WTC11 (cell line): ENCODE measurements at regions not wholly inside any gene's neighbourhood (a gene's known extent, or its start where the extent isn't known, plus 50 kb on each side); places are given as distances from the start of the nearest gene placed in this dataset.

Experiments used
- ATAC-seq: fragments of 200-7000 bp; cut with Tn5 transposase; 2 replicates; pipeline ENCODE4 v1.10.0; 2021; ENCODE audit warnings: mild to moderate bottlenecking, moderate library complexity
- CTCF ChIA-PET: fragments of 300-600 bp; sonication (Branson Sonifier 250); formaldehyde crosslinking; loops from one replicate; lab custom pipeline; 2021; ENCODE audit warnings: antibody characterized with exemption; lab: Charles Lee
- POLR2A ChIA-PET: fragments of 350-600 bp; sonication (Branson Sonifier 250); formaldehyde crosslinking; loops from one replicate; lab custom pipeline; 2021; ENCODE audit warnings: antibody characterized with exemption; lab: Charles Lee
- DNase-seq: peaks from one replicate; pipeline ENCODE4 v3.0.0; 2021; ENCODE audit warnings: low spot score
- H3K27ac Mint-ChIP-seq: 2 replicates; pipeline ENCODE4 v1.8.0; 2021; ENCODE audit warnings: mixed read lengths
- H3K27me3 Mint-ChIP-seq: 2 replicates; pipeline ENCODE4 v1.8.0; 2021; ENCODE audit warnings: low read depth, mild to moderate bottlenecking, moderate library complexity, mixed read lengths
- H3K36me3 Mint-ChIP-seq: 2 replicates; pipeline ENCODE4 v1.8.0; 2021; ENCODE audit warnings: mixed read lengths
- H3K4me1 Mint-ChIP-seq: 2 replicates; pipeline ENCODE4 v1.8.0; 2022; ENCODE audit warnings: mixed read lengths
- H3K4me3 Mint-ChIP-seq: 2 replicates; pipeline ENCODE4 v1.8.0; 2021; ENCODE audit warnings: mild to moderate bottlenecking, moderate library complexity, mixed read lengths
- H3K9me3 Mint-ChIP-seq: 2 replicates; pipeline ENCODE4 v1.8.0; 2021; ENCODE audit warnings: mixed read lengths
- GRHL2 ChIP-seq: fragments of 250-450 bp; sonication (Bioruptor Pico); IDR thresholded peaks from 2 replicates; pipeline ENCODE4 v1.8.0; 2022; ENCODE audit warnings: mild to moderate bottlenecking, moderate library complexity; ENCODE audit not compliant: insufficient replicate concordance, severe bottlenecking
- JAZF1 ChIP-seq: fragments of 250-450 bp; sonication (Bioruptor Pico); IDR thresholded peaks from 2 replicates; pipeline ENCODE4 v1.9.0; 2021; ENCODE audit warnings: moderate library complexity, mild to moderate bottlenecking, inconsistent platforms
- MXD4 ChIP-seq: fragments of 250-450 bp; sonication (Bioruptor Pico); IDR thresholded peaks from 2 replicates; pipeline ENCODE4 v1.8.0; 2021; ENCODE audit warnings: mild to moderate bottlenecking, moderate library complexity, borderline replicate concordance
- NFYB ChIP-seq: sonication (generic); formaldehyde crosslinking; conservative IDR thresholded peaks from 2 replicates; pipeline ENCODE4 v1.8.0; 2022; ENCODE audit warnings: low read depth, missing genetic modification reagents
- RELA ChIP-seq: sonication (generic); formaldehyde crosslinking; IDR thresholded peaks from 2 replicates; pipeline ENCODE4 v1.8.1; 2022; ENCODE audit warnings: missing genetic modification reagents, mild to moderate bottlenecking, borderline replicate concordance
- SMAD3 ChIP-seq: sonication (generic); formaldehyde crosslinking; IDR thresholded peaks from 2 replicates; pipeline ENCODE4 v1.8.0; 2022; ENCODE audit warnings: missing genetic modification reagents, mild to moderate bottlenecking, borderline replicate concordance
- SP1 ChIP-seq: sonication (generic); formaldehyde crosslinking; conservative IDR thresholded peaks from 2 replicates; pipeline ENCODE4 v1.8.1; 2022; ENCODE audit warnings: missing genetic modification reagents
- TEAD4 ChIP-seq: sonication (generic); formaldehyde crosslinking; IDR thresholded peaks from 2 replicates; pipeline ENCODE4 v1.8.0; 2022; ENCODE audit warnings: mild to moderate bottlenecking, missing genetic modification reagents
- ZNF121 ChIP-seq: sonication (generic); formaldehyde crosslinking; IDR thresholded peaks from 2 replicates; pipeline ENCODE4 v1.8.0; 2023; ENCODE audit warnings: missing genetic modification reagents
- ZNF232 ChIP-seq: sonication (generic); formaldehyde crosslinking; IDR thresholded peaks from 2 replicates; pipeline ENCODE4 v1.8.0; 2022; ENCODE audit warnings: mild to moderate bottlenecking, missing genetic modification reagents
- TF ChIP-seq, protein P1 (sequence below): sonication (generic); formaldehyde crosslinking; IDR thresholded peaks from 2 replicates; pipeline ENCODE4 v1.8.0; 2022; ENCODE audit warnings: mild to moderate bottlenecking, missing genetic modification reagents
- TF ChIP-seq, protein P2 (sequence below): fragments of 250-450 bp; sonication (Bioruptor Pico); IDR thresholded peaks from 2 replicates; pipeline ENCODE4 v1.9.0; 2021; ENCODE audit warnings: mild to moderate bottlenecking
- TF ChIP-seq, protein P3 (sequence below): fragments of 200-600 bp; IDR thresholded peaks from 2 replicates; pipeline ENCODE4 v1.8.0; 2022; ENCODE audit warnings: antibody characterized with exemption
- TF ChIP-seq, protein P4 (sequence below): sonication (generic); formaldehyde crosslinking; IDR thresholded peaks from 2 replicates; pipeline ENCODE4 v1.8.1; 2023; ENCODE audit warnings: mild to moderate bottlenecking, moderate library complexity, missing genetic modification reagents
- TF ChIP-seq, protein P5 (sequence below): fragments of 250-450 bp; sonication (Bioruptor Pico); IDR thresholded peaks from 2 replicates; pipeline ENCODE4 v1.8.0; 2021; ENCODE audit warnings: mild to moderate bottlenecking
- TF ChIP-seq, protein P6 (sequence below): sonication (generic); formaldehyde crosslinking; IDR thresholded peaks from 2 replicates; pipeline ENCODE4 v1.8.0; 2022; ENCODE audit warnings: mild to moderate bottlenecking, missing genetic modification reagents

DNA sequence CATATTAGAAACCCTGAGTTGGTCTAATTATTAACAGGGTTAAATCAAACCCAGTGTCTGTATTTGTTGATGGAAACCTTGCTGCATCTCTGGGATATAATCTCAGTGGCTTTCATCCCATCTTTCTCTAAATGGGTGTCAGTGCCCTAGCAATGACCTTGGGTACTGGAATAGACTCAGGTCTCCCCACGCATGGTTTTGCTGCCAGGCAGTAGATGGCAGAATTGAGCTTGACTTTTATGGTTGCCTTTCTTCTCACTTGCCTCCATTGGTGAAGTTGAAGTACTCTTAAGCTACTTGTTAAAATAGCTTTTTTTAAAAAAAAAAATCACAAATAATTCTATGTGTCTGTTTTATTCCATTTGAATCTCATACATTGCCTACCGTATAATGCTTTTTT lies 81.8 kb upstream of the HMCN1 start (continued):
- TF ChIP-seq, protein P1, sequence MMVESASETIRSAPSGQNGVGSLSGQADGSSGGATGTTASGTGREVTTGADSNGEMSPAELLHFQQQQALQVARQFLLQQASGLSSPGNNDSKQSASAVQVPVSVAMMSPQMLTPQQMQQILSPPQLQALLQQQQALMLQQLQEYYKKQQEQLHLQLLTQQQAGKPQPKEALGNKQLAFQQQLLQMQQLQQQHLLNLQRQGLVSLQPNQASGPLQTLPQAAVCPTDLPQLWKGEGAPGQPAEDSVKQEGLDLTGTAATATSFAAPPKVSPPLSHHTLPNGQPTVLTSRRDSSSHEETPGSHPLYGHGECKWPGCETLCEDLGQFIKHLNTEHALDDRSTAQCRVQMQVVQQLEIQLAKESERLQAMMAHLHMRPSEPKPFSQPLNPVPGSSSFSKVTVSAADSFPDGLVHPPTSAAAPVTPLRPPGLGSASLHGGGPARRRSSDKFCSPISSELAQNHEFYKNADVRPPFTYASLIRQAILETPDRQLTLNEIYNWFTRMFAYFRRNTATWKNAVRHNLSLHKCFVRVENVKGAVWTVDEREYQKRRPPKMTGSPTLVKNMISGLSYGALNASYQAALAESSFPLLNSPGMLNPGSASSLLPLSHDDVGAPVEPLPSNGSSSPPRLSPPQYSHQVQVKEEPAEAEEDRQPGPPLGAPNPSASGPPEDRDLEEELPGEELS (CRISPR knock-in tag), result no peak
- TF ChIP-seq, protein P2, sequence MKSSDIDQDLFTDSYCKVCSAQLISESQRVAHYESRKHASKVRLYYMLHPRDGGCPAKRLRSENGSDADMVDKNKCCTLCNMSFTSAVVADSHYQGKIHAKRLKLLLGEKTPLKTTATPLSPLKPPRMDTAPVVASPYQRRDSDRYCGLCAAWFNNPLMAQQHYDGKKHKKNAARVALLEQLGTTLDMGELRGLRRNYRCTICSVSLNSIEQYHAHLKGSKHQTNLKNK (CRISPR knock-in tag), result no peak
- TF ChIP-seq, protein P3, sequence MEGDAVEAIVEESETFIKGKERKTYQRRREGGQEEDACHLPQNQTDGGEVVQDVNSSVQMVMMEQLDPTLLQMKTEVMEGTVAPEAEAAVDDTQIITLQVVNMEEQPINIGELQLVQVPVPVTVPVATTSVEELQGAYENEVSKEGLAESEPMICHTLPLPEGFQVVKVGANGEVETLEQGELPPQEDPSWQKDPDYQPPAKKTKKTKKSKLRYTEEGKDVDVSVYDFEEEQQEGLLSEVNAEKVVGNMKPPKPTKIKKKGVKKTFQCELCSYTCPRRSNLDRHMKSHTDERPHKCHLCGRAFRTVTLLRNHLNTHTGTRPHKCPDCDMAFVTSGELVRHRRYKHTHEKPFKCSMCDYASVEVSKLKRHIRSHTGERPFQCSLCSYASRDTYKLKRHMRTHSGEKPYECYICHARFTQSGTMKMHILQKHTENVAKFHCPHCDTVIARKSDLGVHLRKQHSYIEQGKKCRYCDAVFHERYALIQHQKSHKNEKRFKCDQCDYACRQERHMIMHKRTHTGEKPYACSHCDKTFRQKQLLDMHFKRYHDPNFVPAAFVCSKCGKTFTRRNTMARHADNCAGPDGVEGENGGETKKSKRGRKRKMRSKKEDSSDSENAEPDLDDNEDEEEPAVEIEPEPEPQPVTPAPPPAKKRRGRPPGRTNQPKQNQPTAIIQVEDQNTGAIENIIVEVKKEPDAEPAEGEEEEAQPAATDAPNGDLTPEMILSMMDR, result no peak
- TF ChIP-seq SMAD3 (CRISPR knock-in tag), result no peak
- TF ChIP-seq ZNF232 (CRISPR knock-in tag), result no peak
- TF ChIP-seq, protein P4, sequence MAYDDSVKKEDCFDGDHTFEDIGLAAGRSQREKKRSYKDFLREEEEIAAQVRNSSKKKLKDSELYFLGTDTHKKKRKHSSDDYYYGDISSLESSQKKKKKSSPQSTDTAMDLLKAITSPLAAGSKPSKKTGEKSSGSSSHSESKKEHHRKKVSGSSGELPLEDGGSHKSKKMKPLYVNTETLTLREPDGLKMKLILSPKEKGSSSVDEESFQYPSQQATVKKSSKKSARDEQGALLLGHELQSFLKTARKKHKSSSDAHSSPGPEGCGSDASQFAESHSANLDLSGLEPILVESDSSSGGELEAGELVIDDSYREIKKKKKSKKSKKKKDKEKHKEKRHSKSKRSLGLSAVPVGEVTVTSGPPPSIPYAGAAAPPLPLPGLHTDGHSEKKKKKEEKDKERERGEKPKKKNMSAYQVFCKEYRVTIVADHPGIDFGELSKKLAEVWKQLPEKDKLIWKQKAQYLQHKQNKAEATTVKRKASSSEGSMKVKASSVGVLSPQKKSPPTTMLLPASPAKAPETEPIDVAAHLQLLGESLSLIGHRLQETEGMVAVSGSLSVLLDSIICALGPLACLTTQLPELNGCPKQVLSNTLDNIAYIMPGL, result no peak
- no peak for TF ChIP-seq SP1 (CRISPR knock-in tag)
- TF ChIP-seq, all 79 proteins: peak for 0

DNA sequence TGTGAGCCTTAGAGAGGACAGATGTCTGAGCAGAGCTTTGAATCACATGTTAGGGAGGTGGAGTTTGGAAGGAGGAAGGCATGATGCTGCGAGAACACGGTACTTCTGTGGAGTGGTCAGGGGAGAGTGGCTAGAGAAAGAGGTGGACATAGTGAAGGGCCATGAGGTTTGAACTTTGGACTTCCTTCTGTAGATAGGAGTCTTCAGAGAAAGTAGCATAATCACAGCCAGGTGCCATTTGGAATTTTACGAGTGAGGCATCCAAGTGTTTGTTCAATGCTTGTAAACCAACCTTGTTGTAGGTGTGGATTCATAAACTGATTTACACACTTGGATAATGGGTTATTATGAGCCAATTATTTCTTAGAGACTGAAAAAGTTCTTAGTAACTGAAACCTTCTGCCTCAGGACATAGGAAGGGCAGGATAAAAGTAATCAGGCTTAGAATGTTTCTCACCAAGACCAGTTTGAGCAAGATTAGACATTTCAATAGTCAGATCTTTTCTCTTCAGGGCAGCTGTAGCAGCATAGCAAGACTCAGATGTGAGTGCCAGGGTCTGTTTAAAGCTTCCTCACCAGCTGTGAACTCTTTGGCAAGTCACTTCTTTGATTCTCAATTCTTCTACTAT lies 83.5 kb upstream of the HMCN1 start:
- no peak for ATAC-seq
- H3K9me3 Mint-ChIP-seq, result peaks cover 34% of the 10 kb centered on the region

DNA sequence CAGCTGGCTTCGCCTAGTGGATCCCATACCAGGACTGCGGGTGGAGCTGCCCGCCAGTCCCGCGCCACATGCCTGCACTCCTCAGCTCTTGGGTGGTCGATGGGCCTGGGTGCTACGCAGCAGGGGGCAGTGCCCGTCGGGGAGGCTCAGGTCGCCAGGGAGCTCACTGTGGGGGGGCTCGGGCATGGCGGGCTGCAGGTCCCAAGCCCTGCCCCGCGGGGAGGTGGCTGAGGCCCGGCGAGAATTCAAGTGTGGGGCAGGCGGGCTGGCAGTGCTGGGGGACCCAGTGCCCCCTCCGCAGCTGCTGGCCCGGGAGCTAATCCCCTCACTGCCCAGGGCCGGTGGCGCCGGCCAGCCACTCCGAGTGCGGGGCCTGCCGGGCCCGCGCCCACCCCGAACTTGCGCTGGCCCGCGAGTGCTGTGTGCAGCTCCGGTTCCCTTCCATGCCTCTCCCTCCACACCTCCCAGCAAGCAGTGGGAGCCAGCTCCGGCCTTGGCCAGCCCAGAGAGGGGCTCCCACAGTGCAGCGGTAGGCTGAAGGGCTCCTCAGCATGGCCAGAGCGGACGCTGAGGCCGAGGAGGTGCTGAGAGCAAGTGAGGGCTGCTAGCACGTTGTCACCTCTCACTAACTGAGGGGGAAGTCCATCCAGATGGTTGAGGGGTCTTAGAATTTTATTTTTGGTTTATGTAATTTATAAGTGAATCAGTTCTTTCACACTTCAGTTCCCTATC lies 85.2 kb upstream of the HMCN1 start:
- H3K4me3 Mint-ChIP-seq, result no peak overlapping the region
- H3K36me3 Mint-ChIP-seq, result peaks cover 50% of the 10 kb centered on the region
- no peak overlapping the region for H3K27ac Mint-ChIP-seq
- ChIA-PET POLR2A (no interaction called here), CTCF (interaction anchor here (3.9 kb wide), 1 partner anchor 53 kb away, joined by 27 read pairs; no protein-coding TSS in a partner anchor)
- ATAC-seq (no peak), DNase-seq (no peak)
- H3K27me3 Mint-ChIP-seq, result peaks cover 10% of the 10 kb centered on the region
- H3K4me1 Mint-ChIP-seq, result peaks cover 37% of the 10 kb centered on the region
- peaks cover 44% of the 10 kb centered on the region for H3K9me3 Mint-ChIP-seq
- TF ChIP-seq TEAD4 (CRISPR knock-in tag) (no peak), MXD4 (CRISPR knock-in tag) (no peak), NFYB (CRISPR knock-in tag) (no peak), ZNF121 (no peak), RELA (no peak), JAZF1 (CRISPR knock-in tag) (no peak), GRHL2 (CRISPR knock-in tag) (no peak)
- TF ChIP-seq, protein P5, sequence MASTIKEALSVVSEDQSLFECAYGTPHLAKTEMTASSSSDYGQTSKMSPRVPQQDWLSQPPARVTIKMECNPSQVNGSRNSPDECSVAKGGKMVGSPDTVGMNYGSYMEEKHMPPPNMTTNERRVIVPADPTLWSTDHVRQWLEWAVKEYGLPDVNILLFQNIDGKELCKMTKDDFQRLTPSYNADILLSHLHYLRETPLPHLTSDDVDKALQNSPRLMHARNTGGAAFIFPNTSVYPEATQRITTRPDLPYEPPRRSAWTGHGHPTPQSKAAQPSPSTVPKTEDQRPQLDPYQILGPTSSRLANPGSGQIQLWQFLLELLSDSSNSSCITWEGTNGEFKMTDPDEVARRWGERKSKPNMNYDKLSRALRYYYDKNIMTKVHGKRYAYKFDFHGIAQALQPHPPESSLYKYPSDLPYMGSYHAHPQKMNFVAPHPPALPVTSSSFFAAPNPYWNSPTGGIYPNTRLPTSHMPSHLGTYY, result no peak
- TF ChIP-seq, protein P6, sequence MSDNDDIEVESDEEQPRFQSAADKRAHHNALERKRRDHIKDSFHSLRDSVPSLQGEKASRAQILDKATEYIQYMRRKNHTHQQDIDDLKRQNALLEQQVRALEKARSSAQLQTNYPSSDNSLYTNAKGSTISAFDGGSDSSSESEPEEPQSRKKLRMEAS (CRISPR knock-in tag), result no peak

More for the DNA sequence above, 83.5 kb upstream of the HMCN1 start:
- Mint-ChIP-seq H3K4me1 (peaks cover 25% of the 10 kb centered on the region), H3K27ac (no peak overlapping the region), H3K36me3 (peaks cover 40% of the 10 kb centered on the region), H3K27me3 (peaks cover 10% of the 10 kb centered on the region), H3K4me3 (no peak overlapping the region)
- DNase-seq, result no peak
- CTCF ChIA-PET, result interaction anchor here (1.9 kb wide), 1 partner anchor 55 kb away, joined by 14 read pairs; no protein-coding TSS in a partner anchor
- POLR2A ChIA-PET, result no interaction called here
- TF ChIP-seq, protein P3, result no peak
